ENCODE measurements at regions not wholly inside any gene's neighbourhood (a gene's known extent, or its start where the extent isn't known, plus 50 kb on each side); places are given as distances from the start of the nearest gene placed in this dataset.

DNA sequence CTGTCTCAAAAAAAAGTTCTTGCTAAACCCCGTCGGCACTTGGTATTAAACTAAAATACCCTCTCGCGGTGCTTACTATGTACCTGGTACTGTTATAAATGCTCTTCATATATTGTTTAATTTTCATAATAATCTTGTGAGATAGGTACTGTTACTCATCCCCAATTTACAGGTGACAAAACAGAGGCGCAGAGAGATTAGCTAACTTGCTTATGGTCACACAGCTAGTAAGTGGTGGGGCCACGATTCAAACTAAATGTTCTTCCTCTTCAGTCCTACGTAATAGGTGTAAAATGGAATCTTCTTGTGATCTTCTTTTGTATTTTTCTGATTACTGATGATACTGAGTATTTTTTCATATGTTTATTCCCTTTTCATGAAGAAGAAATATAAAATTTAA lies 51.3 kb downstream of the TET3 start:
- no peak for DNase-seq (ENCODE audit: low read depth in 2 of 2)

DNA sequence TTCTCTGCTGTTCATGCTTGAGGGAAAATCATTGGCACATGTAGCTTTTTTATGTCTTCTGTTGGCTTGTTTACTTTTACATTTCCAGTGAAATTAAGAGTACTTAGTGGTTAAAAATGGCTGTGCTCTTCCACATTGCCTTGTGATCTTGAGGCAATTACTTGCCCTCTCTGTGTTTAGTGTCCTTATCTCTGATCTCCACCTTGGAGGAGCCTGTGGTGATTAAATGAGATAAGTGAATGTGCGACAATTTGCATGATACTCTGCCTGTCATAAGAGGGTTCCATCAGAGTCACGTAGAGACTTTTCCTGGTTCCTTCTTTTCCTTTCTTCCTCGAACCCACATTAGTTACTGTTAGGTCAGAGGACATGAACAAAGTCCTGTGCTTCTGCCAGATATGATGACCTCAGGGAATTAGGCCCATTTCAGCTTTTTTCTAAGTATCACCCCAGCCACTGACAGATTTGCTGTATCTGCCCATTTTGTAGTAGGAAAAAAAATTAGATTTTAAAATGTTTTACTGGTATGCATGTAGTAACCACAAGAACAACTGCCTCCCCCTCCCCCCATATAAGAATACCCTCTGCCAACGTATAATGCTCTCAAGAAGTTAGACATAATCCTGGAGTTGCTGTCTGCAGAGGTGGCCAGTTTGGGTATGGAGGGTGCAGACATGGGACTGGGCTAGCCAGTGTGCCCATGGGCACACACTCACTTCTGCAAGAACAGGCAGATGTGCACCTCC lies 51.9 kb downstream of the TET3 start:
- no peak for DNase-seq (ENCODE audit: low read depth in 2 of 2)

DNA sequence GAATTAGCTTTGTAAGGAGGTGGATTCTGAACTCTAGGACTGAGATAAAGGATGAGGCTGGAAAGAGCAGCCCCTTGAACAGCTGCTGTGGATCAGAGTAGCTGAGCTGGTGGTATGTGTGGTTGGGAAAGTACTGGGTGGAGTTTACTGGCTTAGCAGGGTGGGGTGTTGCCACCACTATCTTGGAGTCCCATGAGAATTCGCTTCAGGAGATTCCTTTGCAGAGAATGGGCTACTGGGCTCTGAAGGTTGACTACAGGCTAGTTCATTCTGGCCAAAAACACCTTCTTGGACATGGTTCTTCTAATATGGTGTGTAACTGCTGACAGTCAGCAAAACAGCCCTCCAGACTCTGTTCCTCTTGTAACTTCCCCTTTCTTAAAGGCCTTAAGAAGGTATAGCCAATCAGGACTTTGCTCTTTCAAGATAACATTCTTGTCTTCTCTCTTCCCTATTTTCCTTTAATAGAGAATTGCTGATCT lies 52.7 kb downstream of the TET3 start:
- DNase-seq (ENCODE audit: low read depth in 2 of 2) = peak in 1 of 2 experiments; percentile 16

DNA sequence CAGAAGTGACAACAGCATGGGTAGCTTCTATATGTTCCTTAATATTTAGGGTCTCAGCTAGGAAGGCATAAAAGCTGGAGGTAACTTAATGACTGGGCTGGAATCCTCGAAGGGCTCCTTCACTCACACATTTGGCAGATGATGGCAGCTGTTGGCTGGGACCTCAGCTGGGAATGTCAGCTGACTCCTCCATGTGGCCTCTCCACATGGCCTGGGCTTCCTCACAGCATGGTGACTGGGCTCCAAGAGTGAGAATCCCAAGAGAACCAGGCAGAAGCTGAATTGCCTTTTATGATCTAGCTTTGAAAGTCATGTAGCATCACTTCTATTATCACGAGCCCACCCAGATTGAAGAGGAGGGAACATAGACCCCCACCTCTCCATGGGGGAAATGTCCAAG lies 54.9 kb downstream of the TET3 start:
- DNase-seq (ENCODE audit: low read depth in 2 of 2) = no peak

DNA sequence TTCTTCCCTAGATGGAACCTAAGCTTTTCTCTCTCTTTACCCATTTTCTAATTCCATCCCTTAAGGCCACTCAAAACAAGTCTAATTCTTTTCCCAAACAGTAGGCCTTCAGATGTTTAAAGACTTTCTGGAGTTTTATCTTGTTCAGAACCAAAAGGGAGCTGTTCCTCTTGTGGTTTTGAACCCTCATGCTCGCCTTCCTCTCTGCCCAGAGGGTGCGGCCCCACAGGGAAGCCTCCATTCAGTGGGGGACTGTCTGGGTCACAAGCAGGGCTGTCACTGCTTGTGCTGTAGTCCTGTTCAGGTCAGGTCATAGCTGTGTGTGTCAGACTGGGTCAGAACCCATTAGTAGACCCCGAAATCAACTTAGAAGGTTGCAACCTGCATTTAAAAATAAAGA lies 56.5 kb downstream of the TET3 start:
- DNase-seq (ENCODE audit: low read depth in 2 of 2) = no peak

DNA sequence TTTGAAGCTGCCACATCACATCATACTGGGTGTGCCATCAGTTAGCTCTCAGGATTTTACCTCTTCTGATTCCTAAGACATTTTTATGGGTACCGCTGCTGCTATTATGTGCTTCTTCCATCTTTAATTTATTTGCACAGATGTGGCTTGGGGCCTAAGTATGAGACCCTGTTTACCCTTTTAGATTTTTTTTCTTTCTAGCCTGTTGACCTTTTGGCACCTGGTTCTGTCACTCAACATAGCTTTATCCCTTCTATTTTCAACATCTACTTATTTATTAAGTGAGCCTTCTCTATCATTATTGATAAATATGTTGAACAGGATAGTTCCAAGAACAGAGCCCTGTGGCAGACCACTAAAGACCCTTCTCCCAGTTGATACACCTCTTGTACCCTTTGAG lies 57.0 kb downstream of the TET3 start:
- no peak for DNase-seq (ENCODE audit: low read depth in 2 of 2)

DNA sequence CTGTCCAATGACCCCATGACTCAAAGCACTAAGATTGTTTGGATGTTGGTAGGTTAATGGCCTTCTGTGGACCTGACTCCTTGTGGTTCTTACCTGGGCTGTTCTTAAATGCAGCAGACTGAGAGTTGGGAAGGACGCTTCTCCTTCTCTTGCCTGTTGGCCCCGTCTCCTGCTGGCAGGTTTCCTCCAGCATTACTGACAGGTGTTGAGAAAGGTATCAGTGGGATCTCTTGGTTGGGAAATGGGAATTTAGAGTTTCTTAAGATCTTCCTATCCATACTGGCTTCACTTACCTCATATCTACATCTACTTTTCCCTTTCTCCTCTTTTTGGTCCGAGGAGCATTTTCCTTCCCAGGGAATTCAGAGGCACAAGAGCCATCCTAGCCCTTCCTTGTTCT lies 57.9 kb downstream of the TET3 start:
- DNase-seq (ENCODE audit: low read depth in 2 of 2) = no peak

DNA sequence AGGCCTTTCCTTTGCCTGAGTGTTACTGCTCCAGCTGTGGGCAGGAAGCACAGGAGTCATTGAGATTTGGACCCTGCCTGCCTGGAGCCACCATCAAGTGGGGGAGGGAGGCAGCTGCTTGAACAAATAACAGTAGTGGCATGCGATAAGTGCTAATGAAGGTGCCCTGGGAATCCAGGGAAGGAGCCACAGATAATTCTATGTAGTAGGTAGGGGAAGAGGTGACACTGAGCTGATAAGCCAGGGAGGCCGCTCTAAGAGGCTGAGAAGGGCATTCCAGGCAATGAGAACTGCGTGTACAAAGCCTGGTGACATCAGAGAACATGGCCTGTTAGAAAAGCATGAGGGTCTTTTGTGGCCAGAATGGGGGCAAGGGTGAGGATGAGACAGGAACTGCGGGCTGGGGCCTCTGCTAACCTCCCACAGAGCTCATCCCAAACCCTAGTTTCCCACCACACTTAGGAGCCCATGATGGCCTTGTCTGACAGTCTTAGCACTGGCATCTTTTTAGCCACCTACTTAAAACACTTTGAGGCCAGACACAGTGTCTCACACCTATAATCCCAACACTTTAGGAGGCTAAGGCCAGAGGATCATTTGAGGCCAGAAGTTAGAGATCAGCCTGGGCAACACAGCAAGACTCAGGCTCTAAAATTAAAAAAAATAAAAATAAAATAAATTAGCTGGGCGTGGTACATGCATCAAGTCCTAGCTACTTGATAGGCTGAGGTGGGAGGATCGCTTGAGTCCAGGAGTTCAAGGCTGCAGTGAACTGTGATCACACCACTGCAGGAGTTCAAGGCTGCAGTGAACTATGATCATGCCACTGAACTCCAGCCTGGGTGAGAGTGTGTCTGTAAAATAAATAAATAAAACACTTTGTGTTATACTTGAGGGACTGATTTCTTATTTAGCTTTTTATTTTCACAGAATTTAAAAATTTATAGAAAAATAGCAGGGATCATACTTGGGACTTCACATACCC lies 58.9 kb downstream of the TET3 start:
- DNase-seq (ENCODE audit: low read depth in 2 of 2) = no peak

DNA sequence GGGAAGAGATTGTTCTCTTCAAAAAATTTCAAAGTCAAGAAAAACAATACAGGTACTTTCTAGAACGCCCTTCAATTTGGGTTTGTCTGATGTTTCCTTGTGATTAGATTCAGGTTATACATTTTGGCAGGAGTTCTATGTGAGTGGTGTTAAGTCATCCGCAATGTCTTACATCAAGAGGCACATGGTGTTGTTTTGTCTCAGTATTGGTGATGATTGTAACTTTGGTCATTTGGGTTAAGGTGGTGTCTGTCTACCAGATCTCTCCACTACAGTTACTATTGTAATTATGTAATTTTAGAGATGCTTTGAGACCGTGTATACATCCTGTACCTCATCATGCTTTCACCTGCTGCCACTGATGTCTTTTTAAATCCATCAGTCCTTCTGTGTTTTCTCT lies 60.3 kb downstream of the TET3 start:
- DNase-seq (ENCODE audit: low read depth in 2 of 2) = no peak

DNA sequence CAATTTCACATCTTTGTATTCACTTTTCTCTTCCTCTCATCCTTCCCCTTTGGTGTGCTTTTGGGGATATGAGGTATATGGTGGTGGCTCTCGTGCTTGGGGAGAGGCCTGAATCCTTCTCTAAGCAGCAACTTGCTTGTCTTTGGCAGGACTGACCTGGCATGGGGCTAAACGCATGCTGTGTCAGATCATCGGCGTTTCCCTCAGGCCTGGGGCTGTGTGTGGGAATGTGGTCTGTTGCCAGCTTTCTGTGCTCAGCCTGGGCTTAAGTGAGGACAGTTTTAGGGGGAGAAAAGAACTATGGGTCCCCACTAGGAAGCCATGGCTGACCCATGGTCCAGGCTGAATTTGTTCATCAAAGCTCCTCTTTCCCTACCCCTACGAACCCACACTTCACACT lies 60.7 kb downstream of the TET3 start:
- DNase-seq (ENCODE audit: low read depth in 2 of 2) = no peak

DNA sequence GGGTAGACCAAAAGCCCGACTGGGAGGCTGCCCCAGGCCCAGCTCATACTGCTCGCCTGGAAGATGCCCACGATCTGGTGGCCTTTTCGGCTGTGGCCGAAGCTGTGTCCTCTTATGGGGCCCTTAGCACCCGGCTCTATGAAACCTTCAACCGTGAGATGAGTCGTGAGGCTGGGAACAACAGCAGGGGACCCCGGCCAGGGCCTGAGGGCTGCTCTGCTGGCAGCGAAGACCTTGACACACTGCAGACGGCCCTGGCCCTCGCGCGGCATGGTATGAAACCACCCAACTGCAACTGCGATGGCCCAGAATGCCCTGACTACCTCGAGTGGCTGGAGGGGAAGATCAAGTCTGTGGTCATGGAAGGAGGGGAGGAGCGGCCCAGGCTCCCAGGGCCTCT lies 61.7 kb downstream of the TET3 start:
- DNase-seq (ENCODE audit: low read depth in 2 of 2) = no peak

DNA sequence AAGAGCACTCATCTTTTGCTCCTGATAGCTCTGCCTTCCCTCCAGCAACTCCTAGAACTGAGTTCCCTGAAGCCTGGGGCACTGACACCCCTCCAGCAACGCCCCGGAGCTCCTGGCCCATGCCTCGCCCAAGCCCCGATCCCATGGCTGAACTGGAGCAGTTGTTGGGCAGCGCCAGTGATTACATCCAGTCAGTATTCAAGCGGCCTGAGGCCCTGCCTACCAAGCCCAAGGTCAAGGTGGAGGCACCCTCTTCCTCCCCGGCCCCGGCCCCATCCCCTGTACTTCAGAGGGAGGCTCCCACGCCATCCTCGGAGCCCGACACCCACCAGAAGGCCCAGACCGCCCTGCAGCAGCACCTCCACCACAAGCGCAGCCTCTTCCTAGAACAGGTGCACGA lies 62.4 kb downstream of the TET3 start:
- DNase-seq (ENCODE audit: low read depth in 2 of 2) = no peak

DNA sequence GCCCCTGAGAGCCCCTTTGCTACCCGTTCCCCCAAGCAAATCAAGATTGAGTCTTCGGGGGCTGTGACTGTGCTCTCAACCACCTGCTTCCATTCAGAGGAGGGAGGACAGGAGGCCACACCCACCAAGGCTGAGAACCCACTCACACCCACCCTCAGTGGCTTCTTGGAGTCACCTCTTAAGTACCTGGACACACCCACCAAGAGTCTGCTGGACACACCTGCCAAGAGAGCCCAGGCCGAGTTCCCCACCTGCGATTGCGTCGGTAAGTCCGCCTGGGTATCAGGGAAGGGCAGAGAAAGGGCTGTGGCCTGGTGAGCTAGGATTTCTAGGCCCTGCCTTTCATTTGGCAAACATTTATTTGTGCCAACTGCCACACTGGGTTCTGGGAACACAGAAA lies 63.4 kb downstream of the TET3 start:
- DNase-seq (ENCODE audit: low read depth in 2 of 2) = no peak

DNA sequence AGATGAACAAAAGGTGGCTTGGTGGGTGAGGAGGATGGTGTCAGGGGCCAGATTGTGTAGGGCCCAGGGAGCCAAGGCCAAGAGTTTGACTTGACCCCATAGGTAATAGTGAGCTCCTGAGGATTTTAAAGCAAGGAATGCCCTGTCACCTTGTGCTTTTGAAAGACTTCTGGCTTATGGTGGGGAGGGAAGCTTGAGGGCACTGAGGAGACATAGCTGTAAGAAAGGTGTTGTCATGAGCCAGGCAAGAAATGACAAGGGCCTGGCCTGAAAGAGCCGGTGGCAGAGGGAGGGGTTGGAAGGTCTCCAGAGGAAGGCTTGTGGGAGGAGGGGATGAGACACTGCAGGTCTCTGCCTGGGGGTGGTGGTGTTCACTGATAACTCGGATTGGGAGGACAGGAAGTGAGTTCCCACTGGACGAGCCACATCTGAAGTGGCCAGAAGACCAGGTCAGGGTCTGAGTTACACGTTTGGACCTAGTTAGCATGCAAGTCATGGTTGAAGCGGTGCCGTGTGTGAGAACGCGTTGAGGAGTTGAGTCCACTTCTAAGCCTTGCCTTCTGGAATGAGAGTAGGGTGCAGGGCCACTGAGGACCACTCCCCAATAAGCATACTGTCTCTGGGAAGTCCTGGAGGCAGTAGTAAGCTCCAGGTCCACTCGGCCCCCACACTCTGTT lies 64.3 kb downstream of the TET3 start:
- no peak for DNase-seq (ENCODE audit: low read depth in 2 of 2)

DNA sequence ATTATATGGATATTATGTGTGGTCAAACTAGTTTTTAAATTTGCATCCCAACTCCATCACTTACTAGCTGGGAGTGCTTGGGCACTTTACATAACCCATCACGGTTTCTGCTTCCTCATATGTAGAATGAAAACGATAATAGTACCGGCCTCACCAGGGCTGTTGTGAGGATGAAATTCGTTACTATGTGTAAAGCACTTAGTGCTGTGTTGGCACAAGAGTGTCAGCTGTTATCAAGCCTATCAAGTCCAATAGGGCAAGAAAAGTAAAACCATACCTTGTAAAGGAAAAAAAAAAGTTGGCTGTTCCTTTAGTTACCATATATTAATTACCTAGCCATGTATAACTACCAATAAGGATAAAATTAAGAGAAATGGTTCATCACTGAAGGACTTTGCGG lies 65.4 kb downstream of the TET3 start:
- DNase-seq (ENCODE audit: low read depth in 2 of 2) = no peak

DNA sequence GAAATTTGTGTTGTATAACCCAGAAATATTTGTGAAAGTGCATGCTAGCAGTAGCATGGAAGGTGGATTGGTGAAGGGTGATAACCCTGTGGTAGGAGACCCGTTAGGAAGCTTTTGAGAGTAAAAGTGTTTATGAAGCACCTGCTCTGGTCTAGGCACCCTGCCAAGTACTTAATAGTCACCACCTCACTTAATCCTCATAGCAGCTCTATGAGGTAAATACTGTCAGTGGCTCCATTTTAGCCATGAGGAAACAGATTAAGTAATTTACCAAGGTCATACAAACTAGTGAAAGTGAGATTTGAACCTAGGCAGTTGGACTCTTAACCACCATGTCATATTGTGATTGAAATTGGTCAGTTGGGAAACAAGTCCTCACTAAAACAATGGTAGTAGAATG lies 66.8 kb downstream of the TET3 start:
- no peak for DNase-seq (ENCODE audit: low read depth in 2 of 2)

DNA sequence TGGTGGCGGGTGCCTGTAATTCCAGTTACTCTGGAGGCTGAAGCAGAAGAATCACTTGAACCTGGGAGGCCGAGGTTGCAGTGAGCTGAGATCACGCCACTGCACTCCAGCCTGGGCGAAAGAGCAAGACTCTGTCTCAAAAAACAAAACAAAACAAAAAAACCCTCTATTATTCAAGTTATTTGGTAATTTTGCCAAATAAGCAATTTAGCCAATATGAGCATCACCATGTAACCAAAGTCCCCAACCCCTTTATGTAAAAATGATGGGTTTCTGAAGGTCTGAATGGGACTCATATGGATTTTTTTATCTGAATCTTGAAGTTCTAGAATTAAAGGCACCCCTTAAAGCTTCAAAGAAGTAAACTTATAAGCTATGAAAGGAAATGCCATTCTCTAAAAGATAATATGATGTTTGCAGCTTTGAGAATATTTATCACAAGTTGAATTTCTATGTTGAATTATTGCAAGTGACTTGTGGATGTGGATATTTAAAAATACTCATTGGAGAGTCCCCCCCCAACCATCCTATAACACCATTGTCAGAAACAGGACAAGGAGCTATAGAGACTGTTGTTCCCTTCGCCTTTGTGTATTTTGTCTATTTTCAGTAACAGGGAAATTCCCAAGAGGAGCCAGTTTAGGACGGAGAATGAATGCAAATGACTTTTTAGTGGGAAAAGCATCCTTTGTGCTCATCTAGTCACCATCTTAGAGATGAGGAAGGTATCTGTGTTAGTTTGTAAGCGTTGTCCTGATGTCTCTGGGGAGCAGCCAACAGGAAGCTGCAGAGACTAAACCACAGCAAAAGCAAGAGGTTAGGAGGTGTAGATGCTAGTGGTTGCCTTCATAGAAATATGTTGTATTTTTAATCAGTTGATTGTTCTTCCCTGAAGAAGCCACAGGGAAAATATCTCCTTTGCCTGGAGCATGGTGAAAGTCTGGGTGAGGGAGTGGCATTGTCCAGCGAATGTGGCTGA lies 68.3 kb downstream of the TET3 start:
- DNase-seq (ENCODE audit: low read depth in 2 of 2) = no peak

DNA sequence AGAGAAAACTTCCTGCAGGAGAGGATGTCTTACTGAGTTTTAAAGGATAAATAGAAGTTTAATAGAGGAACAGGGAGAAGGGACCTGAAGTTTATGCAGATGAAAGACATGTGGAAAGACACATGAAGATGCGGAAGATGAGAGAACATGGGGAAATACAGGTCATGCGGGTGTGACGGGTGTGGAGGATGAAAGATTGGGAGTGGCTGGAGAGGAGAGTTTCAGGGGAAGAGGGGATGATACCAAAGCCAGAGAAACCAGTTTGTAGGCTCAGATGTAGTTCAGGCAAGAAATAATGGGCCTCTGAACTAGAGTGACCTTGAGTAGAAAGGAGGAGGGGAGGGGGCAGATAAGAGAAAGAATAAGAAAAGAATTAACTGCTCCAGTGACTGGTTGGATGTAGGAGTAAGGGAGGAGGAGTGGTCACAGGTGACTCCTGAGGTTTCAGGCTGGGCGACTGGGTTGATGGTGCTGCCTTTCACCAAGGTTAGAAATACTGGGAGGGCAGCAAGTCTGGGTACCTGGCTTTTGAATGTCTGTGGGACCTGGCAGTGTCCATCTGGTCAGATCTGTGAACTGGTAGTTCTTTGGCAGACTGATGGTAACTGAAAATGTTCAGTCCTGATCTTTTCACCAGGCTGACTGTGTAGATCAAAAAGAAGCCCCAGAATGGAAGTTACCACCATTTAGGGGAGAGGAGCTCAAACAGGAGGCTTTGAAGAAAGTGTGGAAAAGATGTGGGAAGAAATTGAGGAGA lies 69.4 kb downstream of the TET3 start:
- no peak for DNase-seq (ENCODE audit: low read depth in 2 of 2)

DNA sequence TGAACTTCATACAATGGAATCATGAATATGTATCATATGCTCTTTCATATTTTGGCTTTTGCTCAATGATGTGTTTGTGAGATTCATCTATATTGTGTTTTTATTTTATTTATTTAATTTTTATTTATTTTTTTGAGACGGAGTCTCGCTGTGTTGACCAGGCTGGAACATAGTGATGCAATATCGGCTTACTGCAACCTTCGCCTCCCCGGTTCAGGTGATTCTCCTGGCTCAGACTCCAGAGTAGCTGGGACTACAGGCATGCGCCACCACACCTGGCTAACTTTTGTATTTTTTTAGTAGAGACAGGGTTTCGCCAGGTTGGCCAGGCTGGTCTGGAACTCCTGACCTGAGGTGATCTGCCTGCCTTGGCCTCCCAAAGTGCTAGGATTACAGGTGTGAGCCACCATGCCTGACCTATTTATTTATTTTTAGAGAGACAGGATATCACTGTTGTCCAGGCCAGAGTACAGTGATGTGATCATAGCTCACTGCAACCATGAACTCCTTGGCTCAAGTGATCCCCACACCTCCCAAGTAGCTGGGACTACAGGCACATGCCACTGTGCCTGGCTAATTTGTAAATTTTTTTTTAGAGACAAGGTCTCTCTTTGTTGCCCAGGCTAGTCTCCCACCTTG lies 74.5 kb downstream of the TET3 start:
- DNase-seq (ENCODE audit: low read depth in 2 of 2) = no peak

DNA sequence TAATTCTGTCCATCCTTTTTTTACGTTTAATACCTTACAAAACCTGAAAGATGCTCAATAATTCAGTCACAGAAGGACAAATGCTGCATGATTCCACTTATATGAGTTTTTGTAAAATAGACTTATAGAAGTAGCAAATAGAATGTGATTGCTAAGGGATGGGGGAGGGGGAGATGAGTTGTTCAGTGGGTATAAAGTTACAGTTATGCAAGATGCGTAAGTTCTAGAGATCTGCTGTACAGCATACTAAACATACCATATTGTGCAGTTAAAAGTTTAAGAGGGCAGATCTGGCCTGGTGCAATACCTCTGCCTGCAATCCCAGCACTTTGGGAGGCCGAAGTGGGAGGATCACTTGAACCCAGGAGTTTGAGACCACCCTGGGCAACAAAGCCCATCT lies 78.8 kb downstream of the TET3 start:
- DNase-seq (ENCODE audit: low read depth in 2 of 2) = peak; percentile 22 to 27

All from fibroblast of skin of left quadriceps (primary cell).